CD4-positive, alpha-beta T cell (primary cell): ENCODE measurements at regions not wholly inside any gene's neighbourhood (a gene's known extent, or its start where the extent isn't known, plus 50 kb on each side); places are given as distances from the start of the nearest gene placed in this dataset.
A peak's percentile ranks its signal among the peaks of the same experiment; 100 is the strongest.

Source experiments
- ATAC-seq: fragments of 200-7000 bp; cut with Tn5 transposase; one replicate; pipeline ENCODE4 v1.10.0; 2022; ENCODE audit warnings: mild to moderate bottlenecking; ENCODE audit not compliant: poor library complexity
- CTCF ChIA-PET: fragments of 350-600 bp; sonication (Branson Sonifier 250); formaldehyde crosslinking; loops from one replicate; lab custom pipeline; 2021; ENCODE audit warnings: antibody characterized with exemption, inconsistent platforms; lab: Charles Lee
- POLR2A ChIA-PET: fragments of 350-600 bp; sonication (Branson Sonifier 250); formaldehyde crosslinking; loops from one replicate; lab custom pipeline; 2021; ENCODE audit warnings: antibody characterized with exemption, inconsistent platforms; lab: Charles Lee
- DNase-seq, 14 experiments: peaks; one replicate each; pipeline ENCODE4 v3.0.0-alpha.2; 2013 to 2020; ENCODE audit warnings: mixed read lengths in 2 of 14
- H3K27ac ChIP-seq, 2 donors: one replicate each; pipeline versions ENCODE4 v1.5.1 to v1.7.0; 2013; ENCODE audit warnings: low read length in 2 of 2, low read depth in 1 of 2, mild to moderate bottlenecking in 1 of 2
- H3K27me3 ChIP-seq, 2 experiments: 1 replicate in 1 of 2; 2 replicates in 1 of 2; pipeline versions ENCODE4 v1.6.1 to v1.7.0; 2013; ENCODE audit warnings: low read length in 2 of 2, control low read depth in 1 of 2, mild to moderate bottlenecking in 1 of 2, moderate library complexity in 1 of 2; ENCODE audit not compliant: insufficient read depth in 2 of 2, control insufficient read depth in 1 of 2
- H3K36me3 ChIP-seq: one replicate; pipeline ENCODE4 v1.6.1; 2013; ENCODE audit warnings: low read length, control low read depth; ENCODE audit not compliant: insufficient read depth
- H3K4me1 ChIP-seq: one replicate; pipeline ENCODE4 v1.6.1; 2013; ENCODE audit warnings: low read length, control low read depth; ENCODE audit not compliant: insufficient read depth
- H3K4me3 ChIP-seq: one replicate; pipeline ENCODE4 v1.5.1; 2013; ENCODE audit warnings: mild to moderate bottlenecking, low read length, moderate library complexity
- H3K9me3 ChIP-seq, 2 experiments: 1 replicate in 1 of 2; 2 replicates in 1 of 2; pipeline versions ENCODE4 v1.6.1 to v1.7.0; 2013; ENCODE audit warnings: low read length in 2 of 2, mild to moderate bottlenecking in 2 of 2, control low read depth in 1 of 2, moderate library complexity in 1 of 2; ENCODE audit not compliant: control insufficient read depth in 1 of 2, insufficient read depth in 1 of 2
- H3K27ac Mint-ChIP-seq: one replicate; pipeline ENCODE4 v1.8.0; 2020; ENCODE audit warnings: mixed read lengths
- H3K27me3 Mint-ChIP-seq: one replicate; pipeline ENCODE4 v1.8.0; 2021; ENCODE audit warnings: mixed read lengths
- H3K36me3 Mint-ChIP-seq: one replicate; pipeline ENCODE4 v1.8.0; 2021; ENCODE audit warnings: low read depth, mixed read lengths
- H3K4me1 Mint-ChIP-seq: one replicate; pipeline ENCODE4 v1.8.0; 2021; ENCODE audit warnings: low read depth, mixed read lengths
- H3K4me3 Mint-ChIP-seq: one replicate; pipeline ENCODE4 v1.8.0; 2020; ENCODE audit warnings: mild to moderate bottlenecking, mixed read lengths
- H3K9me3 Mint-ChIP-seq: one replicate; pipeline ENCODE4 v1.8.0; 2020; ENCODE audit warnings: mixed read lengths
- intact Hi-C, 2 experiments: fragments of 100-400 bp; cut with DNase I in 1 of 2; cut with micrococcal nuclease in 1 of 2; formaldehyde crosslinking; loops; one replicate each; pipeline versions ENCODE4 v1.15.1 to v1.9.0; 2023 to 2025; cut with DNase I, micrococcal nuclease
- TF ChIP-seq, protein P1 (sequence below): fragments of 200-600 bp; IDR thresholded peaks from one replicate; pipeline ENCODE4 v1.8.0; 2022; ENCODE audit warnings: antibody characterized with exemption, mild to moderate bottlenecking

DNA sequence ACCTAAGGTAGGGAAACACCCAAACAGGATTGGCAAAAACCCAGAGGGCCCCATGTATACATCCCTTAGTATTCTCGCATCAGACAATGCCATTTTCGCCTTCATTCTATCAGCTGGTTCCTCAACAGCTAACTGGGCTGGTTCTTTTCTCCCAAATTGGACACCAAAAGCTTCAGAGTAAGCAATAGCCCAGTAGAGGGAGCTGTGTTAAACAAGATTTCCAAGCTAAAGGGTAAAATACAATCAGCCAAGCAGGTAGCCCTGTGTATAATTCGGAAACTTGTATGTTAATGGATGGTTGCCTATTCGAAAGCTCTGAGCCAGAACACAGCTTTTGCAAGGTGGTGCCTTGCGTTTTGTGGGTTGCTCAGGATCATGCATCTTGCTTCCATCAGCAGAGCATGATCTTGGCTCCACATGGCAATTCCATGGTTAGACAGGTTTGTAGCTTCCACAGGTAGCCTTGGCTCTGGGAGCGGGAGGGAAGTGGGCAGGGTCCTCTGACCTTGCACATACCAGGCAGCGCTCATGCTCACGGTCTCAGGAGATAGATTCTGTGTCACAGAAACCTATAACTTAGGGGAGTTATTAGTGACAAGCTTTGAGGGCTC lies 115.2 kb upstream of the LNX1 start:
- TF ChIP-seq, protein P1, sequence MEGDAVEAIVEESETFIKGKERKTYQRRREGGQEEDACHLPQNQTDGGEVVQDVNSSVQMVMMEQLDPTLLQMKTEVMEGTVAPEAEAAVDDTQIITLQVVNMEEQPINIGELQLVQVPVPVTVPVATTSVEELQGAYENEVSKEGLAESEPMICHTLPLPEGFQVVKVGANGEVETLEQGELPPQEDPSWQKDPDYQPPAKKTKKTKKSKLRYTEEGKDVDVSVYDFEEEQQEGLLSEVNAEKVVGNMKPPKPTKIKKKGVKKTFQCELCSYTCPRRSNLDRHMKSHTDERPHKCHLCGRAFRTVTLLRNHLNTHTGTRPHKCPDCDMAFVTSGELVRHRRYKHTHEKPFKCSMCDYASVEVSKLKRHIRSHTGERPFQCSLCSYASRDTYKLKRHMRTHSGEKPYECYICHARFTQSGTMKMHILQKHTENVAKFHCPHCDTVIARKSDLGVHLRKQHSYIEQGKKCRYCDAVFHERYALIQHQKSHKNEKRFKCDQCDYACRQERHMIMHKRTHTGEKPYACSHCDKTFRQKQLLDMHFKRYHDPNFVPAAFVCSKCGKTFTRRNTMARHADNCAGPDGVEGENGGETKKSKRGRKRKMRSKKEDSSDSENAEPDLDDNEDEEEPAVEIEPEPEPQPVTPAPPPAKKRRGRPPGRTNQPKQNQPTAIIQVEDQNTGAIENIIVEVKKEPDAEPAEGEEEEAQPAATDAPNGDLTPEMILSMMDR = no peak
- ATAC-seq = no peak
- Histone ChIP-seq H3K27ac (no peak overlapping the region), H3K36me3 (no peaks in the 10 kb centered on the region), H3K4me1 (peaks cover 10% of the 10 kb centered on the region), H3K27me3 (peaks cover 0 to 2% of the 10 kb centered on the region in 2 experiments), H3K4me3 (no peak overlapping the region), H3K9me3 (peaks cover 0 to 8% of the 10 kb centered on the region in 2 experiments)
- ChIA-PET POLR2A (no interaction called here), CTCF (no interaction called here)
- intact Hi-C loops = no loop called here
- Mint-ChIP-seq H3K4me1 (peaks cover 10% of the 10 kb centered on the region), H3K27ac (no peak overlapping the region), H3K27me3 (peaks cover 34% of the 10 kb centered on the region), H3K36me3 (no peaks in the 10 kb centered on the region), H3K4me3 (no peak overlapping the region), H3K9me3 (no peaks in the 10 kb centered on the region)
- DNase-seq = peak in 2 of 14 experiments; percentile 12 to 15

DNA sequence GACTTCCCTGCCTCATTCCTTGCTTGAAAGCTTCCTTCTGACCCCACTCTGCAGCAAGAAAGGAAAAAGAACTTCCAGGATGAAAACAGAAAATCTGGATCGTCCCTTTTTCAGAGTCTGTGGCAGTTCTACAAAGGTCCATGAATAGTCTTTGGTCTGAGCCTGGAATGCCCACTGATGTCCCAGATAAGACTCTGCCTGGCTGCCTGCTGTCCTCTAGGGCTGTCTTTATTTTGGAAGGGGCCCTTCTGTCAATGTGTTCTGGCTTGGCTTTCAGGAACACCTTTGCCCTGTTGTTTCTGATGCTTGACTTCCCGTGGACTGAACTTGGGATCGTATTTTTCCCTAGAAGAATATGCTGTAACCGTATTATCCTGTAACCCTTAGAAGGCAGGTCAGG lies 114.7 kb upstream of the LNX1 start:
- DNase-seq (no peak), ATAC-seq (no peak)
- Histone ChIP-seq H3K9me3 (peaks cover 0 to 8% of the 10 kb centered on the region in 2 experiments), H3K4me1 (peaks cover 10% of the 10 kb centered on the region), H3K36me3 (no peaks in the 10 kb centered on the region), H3K4me3 (no peak overlapping the region), H3K27me3 (peaks cover 0 to 2% of the 10 kb centered on the region in 2 experiments), H3K27ac (no peak overlapping the region)
- ChIA-PET CTCF (no interaction called here), POLR2A (no interaction called here)
- intact Hi-C loops = no loop called here
- H3K9me3 Mint-ChIP-seq = no peaks in the 10 kb centered on the region
- H3K27ac Mint-ChIP-seq = no peak overlapping the region
- H3K4me1 Mint-ChIP-seq = peaks cover 10% of the 10 kb centered on the region
- TF ChIP-seq, protein P1 = no peak
- peaks cover 34% of the 10 kb centered on the region for H3K27me3 Mint-ChIP-seq
- no peak overlapping the region for H3K4me3 Mint-ChIP-seq
- no peaks in the 10 kb centered on the region for H3K36me3 Mint-ChIP-seq

DNA sequence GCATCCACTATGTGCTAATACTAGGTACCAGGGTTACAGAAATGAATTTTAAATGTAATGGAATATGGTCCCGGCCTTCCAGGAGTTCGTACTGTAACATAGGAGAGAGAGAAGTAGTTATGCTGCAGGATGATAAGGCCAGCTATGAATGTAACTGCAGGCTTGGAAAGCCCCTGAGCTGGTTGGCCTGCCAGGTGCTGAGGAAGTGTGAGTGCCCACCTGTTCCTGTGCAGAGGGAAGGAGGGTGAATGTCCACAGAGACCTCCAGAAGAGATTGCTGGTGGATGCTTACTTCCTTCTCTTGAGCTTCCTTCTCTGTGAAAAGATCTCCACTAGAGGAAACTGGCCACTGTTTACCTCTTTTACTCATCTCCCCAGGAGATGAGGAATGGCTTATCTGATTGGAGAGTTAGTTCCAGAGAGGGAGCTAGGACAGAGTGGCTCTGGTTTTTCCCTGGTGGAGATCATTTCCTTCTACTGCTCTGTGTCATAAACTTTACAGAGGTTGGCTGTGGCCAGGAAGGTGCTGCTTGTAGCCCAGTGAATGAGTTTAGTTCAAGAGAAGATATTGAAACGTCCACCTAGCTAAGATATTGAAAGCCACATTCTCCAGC lies 114.0 kb upstream of the LNX1 start:
- ChIA-PET POLR2A (no interaction called here), CTCF (no interaction called here)
- H3K27me3 Mint-ChIP-seq = peaks cover 34% of the 10 kb centered on the region
- TF ChIP-seq, protein P1 = no peak
- Histone ChIP-seq H3K9me3 (peaks cover 0 to 8% of the 10 kb centered on the region in 2 experiments), H3K4me3 (no peak overlapping the region), H3K27me3 (peaks cover 0 to 2% of the 10 kb centered on the region in 2 experiments), H3K4me1 (peaks cover 10% of the 10 kb centered on the region), H3K36me3 (no peaks in the 10 kb centered on the region), H3K27ac (no peak overlapping the region)
- intact Hi-C loops = no loop called here
- no peak overlapping the region for H3K4me3 Mint-ChIP-seq
- H3K36me3 Mint-ChIP-seq = no peaks in the 10 kb centered on the region
- ATAC-seq = no peak
- no peak overlapping the region for H3K27ac Mint-ChIP-seq
- peaks cover 10% of the 10 kb centered on the region for H3K4me1 Mint-ChIP-seq
- no peak for DNase-seq
- no peaks in the 10 kb centered on the region for H3K9me3 Mint-ChIP-seq
